Gastroesophageal sphincter (tissue), 3 donors: ENCODE measurements at regions not wholly inside any gene's neighbourhood (a gene's known extent, or its start where the extent isn't known, plus 50 kb on each side); places are given as distances from the start of the nearest gene placed in this dataset.
"Not testable (repeated sequence)": the region's sequence is repeated elsewhere in the genome, so short reads cannot be mapped to it uniquely, and the experiment has no call there.

ENCODE experiments used
- CTCF ChIP-seq, 4 experiments: fragments of 200-600 bp in 2 of 4; fragments of 450-650 bp in 2 of 4; sonication (generic) in 1 of 4; IDR thresholded peaks; one replicate each; pipeline ENCODE4 v1.5.1; 2017 to 2019; ENCODE audit warnings: antibody characterized with exemption in 4 of 4, mild to moderate bottlenecking in 2 of 4, moderate library complexity in 2 of 4
- POLR2A ChIP-seq, 2 donors: fragments of 450-650 bp; IDR thresholded peaks; one replicate each; pipeline ENCODE4 v1.6.1; 2017; ENCODE audit warnings: antibody characterized with exemption in 2 of 2, mild to moderate bottlenecking in 2 of 2, moderate library complexity in 1 of 2

GRCh38 chr5:124970381-124970780 is 223.9 kb upstream of the ZNF608 start:
- TF ChIP-seq CTCF, POLR2A (IDR thresholded peaks at IDR 0.05): not testable (repeated sequence)
